ENCODE measurements at regions not wholly inside any gene's neighbourhood (a gene's known extent, or its start where the extent isn't known, plus 50 kb on each side); places are given as distances from the start of the nearest gene placed in this dataset.

DNA sequence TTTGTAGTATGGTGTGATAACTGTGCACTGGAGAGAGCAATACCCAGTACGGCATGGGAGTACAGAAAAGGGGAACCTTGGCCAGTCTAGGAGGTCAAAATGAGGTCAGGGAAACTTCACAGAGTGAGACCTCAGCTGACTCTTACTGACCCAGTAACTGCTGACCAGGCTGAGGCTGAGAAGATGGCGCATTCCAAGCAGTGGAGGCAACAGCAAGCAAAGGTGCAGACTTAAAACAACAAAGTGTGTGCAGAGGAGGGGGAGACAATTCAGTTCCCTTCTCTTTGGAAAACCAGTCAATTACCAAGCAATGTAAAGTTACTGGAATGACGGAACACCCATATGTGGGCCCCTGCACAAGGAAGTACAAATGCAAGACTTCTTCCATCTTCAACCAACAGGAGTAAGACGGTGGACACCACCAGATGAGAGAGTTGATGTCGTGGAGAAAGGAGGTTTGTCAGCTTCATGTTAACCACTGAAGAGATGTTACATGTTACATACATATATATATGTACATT is 54.6 kb upstream of the PRDX6 start:
- DNase-seq (ENCODE audit: low read depth): no peak

DNA sequence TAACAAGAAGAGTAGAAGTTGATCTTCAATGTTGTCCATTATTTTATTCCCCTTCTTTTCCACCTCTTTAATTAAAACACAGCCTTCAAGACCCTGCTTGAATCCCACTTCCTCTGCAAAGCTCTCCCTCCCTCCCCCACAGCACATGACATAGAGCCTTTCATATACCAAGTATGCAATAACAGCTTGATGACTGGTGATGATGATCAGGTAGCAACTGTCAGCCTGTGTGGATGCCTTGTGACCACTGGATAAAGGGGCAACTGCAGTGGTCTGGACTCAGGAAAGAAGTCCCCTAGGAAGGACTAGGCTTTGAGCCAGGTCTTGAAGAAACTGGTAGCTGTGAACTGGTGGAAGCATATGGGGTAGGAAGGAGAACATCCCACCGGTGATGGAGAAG is 53.8 kb upstream of the PRDX6 start:
- DNase-seq (ENCODE audit: low read depth): no peak

GRCh38 chr1:173424143-173424542 is 53.0 kb upstream of the PRDX6 start:
- DNase-seq (ENCODE audit: low read depth): no peak

GRCh38 chr1:173424782-173425407 is 52.2 kb upstream of the PRDX6 start:
- no peak for DNase-seq (ENCODE audit: low read depth)

GRCh38 chr1:173426057-173426456 is 51.1 kb upstream of the PRDX6 start:
- no peak for DNase-seq (ENCODE audit: low read depth)

DNA sequence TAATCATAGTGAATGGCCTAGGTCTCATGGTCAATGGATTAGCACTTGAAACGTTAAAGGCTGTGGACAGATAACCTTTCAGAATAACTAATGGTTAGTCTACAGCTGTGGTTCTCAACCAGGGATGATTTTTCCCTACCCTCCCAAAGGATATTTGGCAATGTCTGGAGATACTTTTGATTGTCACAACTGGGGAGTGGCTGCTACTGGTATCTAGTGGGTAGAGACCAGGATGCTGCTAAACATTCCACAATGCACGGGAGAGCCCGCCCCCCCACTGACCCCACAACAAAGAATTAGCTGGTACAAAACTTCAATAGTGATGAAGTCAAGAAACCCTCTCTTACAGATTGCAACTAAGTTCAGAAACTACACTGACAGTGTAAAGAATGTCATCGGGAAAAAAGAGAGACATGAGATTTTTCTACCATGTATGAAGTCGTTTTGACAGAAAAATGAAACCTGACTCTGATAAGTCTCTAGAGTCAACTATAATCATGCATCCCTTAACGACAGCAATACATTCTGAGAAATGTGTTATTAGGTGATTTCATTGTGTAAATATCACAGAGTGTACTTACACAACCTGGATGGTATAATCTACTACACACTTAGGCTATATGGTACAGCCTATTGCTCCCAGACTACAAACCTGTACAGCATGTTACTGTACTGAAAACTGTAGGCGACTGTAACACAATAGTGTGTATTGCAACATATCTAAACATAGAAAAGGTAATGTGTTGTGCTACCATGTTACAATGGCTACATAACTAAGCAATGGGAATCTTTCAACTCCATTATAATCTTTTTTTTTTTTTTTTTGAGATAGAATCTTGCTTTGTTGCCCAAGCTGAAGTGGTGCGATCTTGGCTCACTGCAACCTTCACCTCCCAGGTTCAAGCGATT is 49.7 kb upstream of the PRDX6 start:
- DNase-seq (ENCODE audit: low read depth): no peak

Measured in forelimb muscle (tissue), 1 donor.